Astrocyte (in vitro differentiated cells and primary cell): ENCODE measurements at regions not wholly inside any gene's neighbourhood (a gene's known extent, or its start where the extent isn't known, plus 50 kb on each side); places are given as distances from the start of the nearest gene placed in this dataset.

Experiments used
- DNase-seq: peaks from one replicate; pipeline ENCODE4 v3.0.0-alpha.2; 2010; ENCODE audit warnings: low read depth
- FAIRE-seq: peaks from 2 replicates; lab custom pipeline; 2011; peaks lifted over from hg19 to GRCh38; lab: Jason Lieb, UNC
- H2AFZ ChIP-seq: 2 replicates; pipeline ENCODE4 v1.6.0; 2012; ENCODE audit warnings: low read depth, low read length, inconsistent platforms
- H3K27ac ChIP-seq: 2 replicates; pipeline ENCODE4 v1.5.1; 2011; ENCODE audit warnings: low read depth, low read length, inconsistent platforms
- H3K27me3 ChIP-seq: 2 replicates; pipeline ENCODE4 v1.6.0; 2011; ENCODE audit warnings: low read length, inconsistent platforms; ENCODE audit not compliant: insufficient read depth
- H3K36me3 ChIP-seq: 2 replicates; pipeline ENCODE4 v1.5.1; 2011; ENCODE audit warnings: low read length, inconsistent platforms; ENCODE audit not compliant: insufficient read depth
- H3K4me1 ChIP-seq: 2 replicates; pipeline ENCODE4 v1.5.1; 2011; ENCODE audit warnings: low read length, inconsistent platforms; ENCODE audit not compliant: insufficient read depth
- H3K4me2 ChIP-seq: 2 replicates; pipeline ENCODE4 v1.6.0; 2012; ENCODE audit warnings: low read length, inconsistent platforms
- H3K4me3 ChIP-seq: 2 replicates; pipeline ENCODE4 v1.5.1; 2011; ENCODE audit warnings: low read depth, mild to moderate bottlenecking, low read length, inconsistent platforms; ENCODE audit not compliant: insufficient read depth
- H3K79me2 ChIP-seq: 2 replicates; pipeline ENCODE4 v1.6.0; 2012; ENCODE audit warnings: mild to moderate bottlenecking, low read length, inconsistent platforms; ENCODE audit not compliant: insufficient read depth
- H3K9ac ChIP-seq: 2 replicates; pipeline ENCODE4 v1.6.0; 2012; ENCODE audit warnings: mild to moderate bottlenecking, low read length, inconsistent platforms
- H3K9me3 ChIP-seq: 2 replicates; pipeline ENCODE4 v1.5.1; 2012; ENCODE audit warnings: low read depth, mild to moderate bottlenecking, low read length, inconsistent platforms; ENCODE audit not compliant: insufficient read depth
- H4K20me1 ChIP-seq: 2 replicates; pipeline ENCODE4 v1.6.0; 2012; ENCODE audit warnings: low read length, inconsistent platforms; ENCODE audit not compliant: insufficient read depth
- H3K27ac Mint-ChIP-seq: one replicate; pipeline ENCODE4 v1.8.0; 2021; ENCODE audit warnings: mild to moderate bottlenecking, mixed read lengths; ENCODE audit not compliant: unreplicated experiment
- H3K27me3 Mint-ChIP-seq: one replicate; pipeline ENCODE4 v1.8.0; 2021; ENCODE audit warnings: low read depth, mixed read lengths; ENCODE audit not compliant: unreplicated experiment
- H3K36me3 Mint-ChIP-seq: one replicate; pipeline ENCODE4 v1.8.0; 2021; ENCODE audit warnings: low read depth, mixed read lengths; ENCODE audit not compliant: unreplicated experiment
- H3K4me1 Mint-ChIP-seq: one replicate; pipeline ENCODE4 v1.8.0; 2021; ENCODE audit warnings: low read depth, mixed read lengths; ENCODE audit not compliant: unreplicated experiment
- H3K4me3 Mint-ChIP-seq: one replicate; pipeline ENCODE4 v1.8.0; 2021; ENCODE audit warnings: mild to moderate bottlenecking, moderate library complexity, mixed read lengths; ENCODE audit not compliant: unreplicated experiment
- H3K9me3 Mint-ChIP-seq: one replicate; pipeline ENCODE4 v1.8.0; 2021; ENCODE audit warnings: mild to moderate bottlenecking, mixed read lengths; ENCODE audit not compliant: unreplicated experiment
- EZH2 ChIP-seq: IDR thresholded peaks from 2 replicates; pipeline ENCODE4 v1.6.1; 2012; ENCODE audit warnings: mild to moderate bottlenecking, low read length, inconsistent platforms; ENCODE audit not compliant: insufficient read depth
- TF ChIP-seq, protein P1 (sequence below): IDR thresholded peaks from 2 replicates; pipeline ENCODE4 v1.5.1; 2011; ENCODE audit warnings: low read depth, mild to moderate bottlenecking, inconsistent platforms, low read length, moderate library complexity; ENCODE audit not compliant: insufficient read depth

DNA sequence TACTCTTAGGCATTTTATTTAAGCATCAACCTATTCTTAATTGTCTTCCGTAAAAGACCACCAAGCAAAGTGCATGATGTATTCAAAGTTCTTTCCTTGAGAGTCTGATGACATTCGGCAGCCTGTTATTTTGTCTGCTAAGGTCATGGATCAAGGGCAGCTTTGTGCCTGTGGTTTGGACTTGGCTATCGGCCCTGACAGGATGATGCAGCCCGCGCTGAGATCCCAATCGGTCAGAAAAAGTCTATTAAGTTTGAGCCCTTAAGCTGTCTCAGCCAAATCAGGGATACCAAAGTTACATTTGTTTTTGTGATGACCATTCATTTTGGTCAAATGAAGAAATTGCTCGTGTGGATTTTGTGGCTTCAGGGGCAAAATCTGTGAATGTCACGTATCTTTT is 718.9 kb upstream of the FANCL start:
- no peaks in the 10 kb centered on the region for H3K4me1 ChIP-seq
- DNase-seq, result no peak
- Mint-ChIP-seq H3K27ac (no peak overlapping the region), H3K9me3 (no peaks in the 10 kb centered on the region), H3K27me3 (no peaks in the 10 kb centered on the region), H3K4me3 (no peak overlapping the region), H3K36me3 (no peaks in the 10 kb centered on the region), H3K4me1 (peaks cover 13% of the 10 kb centered on the region)
- H3K36me3 ChIP-seq, result no peaks in the 10 kb centered on the region
- no peak overlapping the region for H3K9ac ChIP-seq
- H3K4me3 ChIP-seq, result no peak overlapping the region
- no peak for TF ChIP-seq EZH2
- TF ChIP-seq, protein P1, sequence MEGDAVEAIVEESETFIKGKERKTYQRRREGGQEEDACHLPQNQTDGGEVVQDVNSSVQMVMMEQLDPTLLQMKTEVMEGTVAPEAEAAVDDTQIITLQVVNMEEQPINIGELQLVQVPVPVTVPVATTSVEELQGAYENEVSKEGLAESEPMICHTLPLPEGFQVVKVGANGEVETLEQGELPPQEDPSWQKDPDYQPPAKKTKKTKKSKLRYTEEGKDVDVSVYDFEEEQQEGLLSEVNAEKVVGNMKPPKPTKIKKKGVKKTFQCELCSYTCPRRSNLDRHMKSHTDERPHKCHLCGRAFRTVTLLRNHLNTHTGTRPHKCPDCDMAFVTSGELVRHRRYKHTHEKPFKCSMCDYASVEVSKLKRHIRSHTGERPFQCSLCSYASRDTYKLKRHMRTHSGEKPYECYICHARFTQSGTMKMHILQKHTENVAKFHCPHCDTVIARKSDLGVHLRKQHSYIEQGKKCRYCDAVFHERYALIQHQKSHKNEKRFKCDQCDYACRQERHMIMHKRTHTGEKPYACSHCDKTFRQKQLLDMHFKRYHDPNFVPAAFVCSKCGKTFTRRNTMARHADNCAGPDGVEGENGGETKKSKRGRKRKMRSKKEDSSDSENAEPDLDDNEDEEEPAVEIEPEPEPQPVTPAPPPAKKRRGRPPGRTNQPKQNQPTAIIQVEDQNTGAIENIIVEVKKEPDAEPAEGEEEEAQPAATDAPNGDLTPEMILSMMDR, result no peak
- no peak overlapping the region for H3K4me2 ChIP-seq
- H4K20me1 ChIP-seq, result no peaks in the 10 kb centered on the region
- H3K27ac ChIP-seq, result no peak overlapping the region
- FAIRE-seq, result no peak
- H3K27me3 ChIP-seq, result peaks cover 3% of the 10 kb centered on the region
- H2AFZ ChIP-seq, result no peak overlapping the region
- H3K79me2 ChIP-seq, result no peaks in the 10 kb centered on the region
- H3K9me3 ChIP-seq, result no peaks in the 10 kb centered on the region

DNA sequence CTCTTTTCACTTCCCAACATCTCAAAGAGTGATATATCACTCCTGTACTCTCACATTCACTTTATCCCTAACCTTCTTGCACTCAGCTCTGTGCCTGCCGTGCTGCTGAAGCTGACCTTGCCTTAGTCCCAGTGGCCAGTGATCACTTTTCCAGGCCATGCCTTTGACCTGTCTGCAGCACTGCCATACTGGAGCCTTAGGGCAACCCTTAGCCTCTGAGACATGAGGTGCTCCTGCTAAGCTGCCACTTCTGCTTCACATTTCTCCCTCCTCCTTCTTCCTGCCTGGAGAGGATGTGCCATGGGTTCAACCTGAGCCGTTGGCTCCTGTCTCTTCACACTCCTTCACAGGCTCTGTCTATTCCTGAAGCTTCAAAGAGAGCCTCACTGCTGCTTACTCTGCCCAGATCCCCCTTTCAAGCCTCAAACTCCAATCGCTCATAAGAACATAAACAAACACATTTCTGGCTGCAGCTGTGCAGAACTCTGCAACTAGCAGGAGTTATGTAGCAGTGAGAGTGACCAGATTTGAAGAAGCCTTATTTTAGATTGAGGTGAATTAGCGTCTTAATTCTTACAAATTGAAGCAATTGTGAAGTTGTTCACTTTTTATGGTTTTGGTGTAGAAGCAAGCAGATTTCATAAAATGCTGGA is 716.2 kb upstream of the FANCL start:
- Histone ChIP-seq H3K36me3 (no peaks in the 10 kb centered on the region), H3K9me3 (no peaks in the 10 kb centered on the region), H3K4me1 (no peaks in the 10 kb centered on the region), H3K4me2 (no peak overlapping the region), H3K4me3 (no peak overlapping the region), H4K20me1 (no peaks in the 10 kb centered on the region), H3K79me2 (no peaks in the 10 kb centered on the region), H3K27ac (no peak overlapping the region), H3K27me3 (peaks cover 3% of the 10 kb centered on the region), H2AFZ (no peak overlapping the region), H3K9ac (no peak overlapping the region)
- Mint-ChIP-seq H3K4me1 (peaks cover 17% of the 10 kb centered on the region), H3K27me3 (no peaks in the 10 kb centered on the region), H3K36me3 (no peaks in the 10 kb centered on the region), H3K4me3 (no peak overlapping the region), H3K9me3 (no peaks in the 10 kb centered on the region), H3K27ac (no peak overlapping the region)
- FAIRE-seq, result no peak
- no peak for DNase-seq
- TF ChIP-seq, protein P1, result no peak
- TF ChIP-seq EZH2, result no peak

DNA sequence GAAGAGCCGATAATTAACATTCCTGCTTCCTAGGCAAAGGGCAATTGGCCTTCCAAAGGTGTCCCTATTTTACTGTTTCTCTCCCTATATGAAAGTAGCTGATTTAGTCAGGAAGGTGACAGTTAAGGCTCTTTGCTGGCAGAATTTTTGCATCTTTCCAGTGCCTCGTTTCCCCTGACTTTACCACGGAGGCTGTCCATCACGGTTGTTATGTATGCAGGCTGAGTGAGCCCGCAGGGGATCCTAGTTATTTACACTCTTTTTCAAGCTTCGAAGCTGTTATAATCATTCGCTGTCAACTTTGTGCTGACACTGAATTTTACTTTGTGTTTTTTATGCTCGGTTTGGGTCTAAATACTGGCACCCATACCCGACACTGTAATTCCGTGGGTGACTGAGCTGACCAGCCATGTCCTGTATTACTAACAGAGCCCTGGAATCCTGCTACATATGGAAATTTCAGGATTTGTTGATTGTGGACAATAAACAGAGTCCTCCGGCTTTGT is 713.8 kb upstream of the FANCL start:
- Histone ChIP-seq H3K27me3 (no peaks in the 10 kb centered on the region), H3K9me3 (no peaks in the 10 kb centered on the region), H3K36me3 (no peaks in the 10 kb centered on the region), H3K4me2 (no peak overlapping the region), H4K20me1 (no peaks in the 10 kb centered on the region), H3K79me2 (no peaks in the 10 kb centered on the region), H2AFZ (no peak overlapping the region), H3K9ac (no peak overlapping the region), H3K4me1 (no peaks in the 10 kb centered on the region), H3K4me3 (no peak overlapping the region), H3K27ac (no peak overlapping the region)
- no peak for FAIRE-seq
- no peaks in the 10 kb centered on the region for H3K36me3 Mint-ChIP-seq
- H3K4me1 Mint-ChIP-seq, result peaks cover 16% of the 10 kb centered on the region
- no peak for DNase-seq
- H3K9me3 Mint-ChIP-seq, result no peaks in the 10 kb centered on the region
- H3K27me3 Mint-ChIP-seq, result no peaks in the 10 kb centered on the region
- H3K4me3 Mint-ChIP-seq, result no peak overlapping the region
- no peak for TF ChIP-seq EZH2
- TF ChIP-seq, protein P1, result no peak
- no peak overlapping the region for H3K27ac Mint-ChIP-seq
